Vagina (tissue), 2 donors: ENCODE measurements at regions not wholly inside any gene's neighbourhood (a gene's known extent, or its start where the extent isn't known, plus 50 kb on each side); places are given as distances from the start of the nearest gene placed in this dataset.
"Not testable (repeated sequence)": the region's sequence is repeated elsewhere in the genome, so short reads cannot be mapped to it uniquely, and the experiment has no call there.

Experiments
- DNase-seq, 2 donors: peaks; one replicate each; pipeline ENCODE4 v3.0.0-alpha.2; 2017; ENCODE audit errors: extremely low spot score in 2 of 2
- H3K27ac ChIP-seq: fragments of 200-600 bp; sonication (generic); one replicate; pipeline ENCODE4 v1.5.1; 2019
- H3K27me3 ChIP-seq: fragments of 200-600 bp; sonication (generic); one replicate; pipeline ENCODE4 v1.5.1; 2019
- H3K36me3 ChIP-seq, 2 donors: fragments of 200-600 bp; sonication (generic); one replicate each; pipeline ENCODE4 v1.5.1; 2017 to 2019
- H3K4me1 ChIP-seq: fragments of 200-600 bp; sonication (generic); one replicate; pipeline ENCODE4 v1.5.1; 2019
- H3K4me3 ChIP-seq, 2 donors: fragments of 200-600 bp; sonication (generic); 1 replicate in 1 of 2; 2 replicates in 1 of 2; pipeline ENCODE4 v1.5.1; 2016 to 2019
- H3K9me3 ChIP-seq: fragments of 200-600 bp; sonication (generic); one replicate; pipeline ENCODE4 v1.5.1; 2019
- CTCF ChIP-seq, 3 experiments: fragments of 450-650 bp in 2 of 3; fragments of 200-600 bp in 1 of 3; sonication (generic) in 1 of 3; IDR thresholded peaks; one replicate each; pipeline ENCODE4 v1.5.1; 2017 to 2019; ENCODE audit warnings: antibody characterized with exemption in 3 of 3, mild to moderate bottlenecking in 2 of 3, moderate library complexity in 2 of 3
- POLR2A ChIP-seq, 2 donors: fragments of 450-650 bp; IDR thresholded peaks; one replicate each; pipeline ENCODE4 v1.6.1; 2017; ENCODE audit warnings: antibody characterized with exemption in 2 of 2, mild to moderate bottlenecking in 2 of 2, moderate library complexity in 2 of 2
- POLR2AphosphoS5 ChIP-seq, 2 donors: sonication (generic); formaldehyde crosslinking; IDR thresholded peaks; one replicate each; pipeline ENCODE4 v1.9.0; 2017; ENCODE audit warnings: antibody characterized with exemption in 2 of 2, mild to moderate bottlenecking in 2 of 2, low read depth in 1 of 2; ENCODE audit not compliant: insufficient read depth in 1 of 2
- intact Hi-C: fragments of 100-400 bp; cut with DNase I; formaldehyde crosslinking; loops from one replicate; pipeline ENCODE4 v1.15.1; 2023

GRCh38 chr5:166795756-166796155, 1495.7 kb upstream of the WWC1 start:
- Histone ChIP-seq H3K4me3 (no peak overlapping the region), H3K9me3 (no peaks in the 10 kb centered on the region), H3K36me3 (no peaks in the 10 kb centered on the region), H3K27me3 (no peaks in the 10 kb centered on the region), H3K4me1 (no peaks in the 10 kb centered on the region), H3K27ac (no peak overlapping the region)
- TF ChIP-seq POLR2AphosphoS5 (IDR thresholded peaks at IDR 0.05; ENCODE audit: insufficient read depth in 1 of 2, low read depth in 1 of 2) (no peak), POLR2A (IDR thresholded peaks at IDR 0.05) (no peak), CTCF (IDR thresholded peaks at IDR 0.05) (no peak)
- intact Hi-C loops = no loop called here
- DNase-seq = no peak

- no peaks in the 10 kb centered on the region for H3K36me3 ChIP-seq
- TF ChIP-seq CTCF (IDR thresholded peaks at IDR 0.05) (no peak), POLR2A (IDR thresholded peaks at IDR 0.05) (no peak), POLR2AphosphoS5 (IDR thresholded peaks at IDR 0.05; ENCODE audit: insufficient read depth in 1 of 2, low read depth in 1 of 2) (no peak)
- H3K27ac ChIP-seq = no peak overlapping the region
- H3K4me1 ChIP-seq = no peaks in the 10 kb centered on the region
- no peaks in the 10 kb centered on the region for H3K27me3 ChIP-seq
- DNase-seq = no peak
- no peaks in the 10 kb centered on the region for H3K9me3 ChIP-seq
- no peak overlapping the region for H3K4me3 ChIP-seq
- intact Hi-C loops = no loop called here
Measured at GRCh38 chr5:166803058-166803457, 1488.4 kb upstream of the WWC1 start.

GRCh38 chr5:166804223-166804622, 1487.2 kb upstream of the WWC1 start:
- intact Hi-C loops, H3K9me3 ChIP-seq, DNase-seq: not testable (repeated sequence)

GRCh38 chr5:166804693-166805092, 1486.8 kb upstream of the WWC1 start:
- H3K27me3 ChIP-seq, H3K4me1 ChIP-seq, H3K9me3 ChIP-seq, DNase-seq, H3K36me3 ChIP-seq, H3K27ac ChIP-seq, H3K4me3 ChIP-seq, intact Hi-C loops: not testable (repeated sequence)

More at GRCh38 chr5:166804223-166804622, 1487.2 kb upstream of the WWC1 start:
- H3K4me3 ChIP-seq, H3K27me3 ChIP-seq, H3K4me1 ChIP-seq, H3K27ac ChIP-seq, H3K36me3 ChIP-seq: not testable (repeated sequence)

- intact Hi-C loops, H3K4me1 ChIP-seq, H3K9me3 ChIP-seq, DNase-seq, H3K27ac ChIP-seq, H3K4me3 ChIP-seq, H3K36me3 ChIP-seq, H3K27me3 ChIP-seq: not testable (repeated sequence)
Measured at GRCh38 chr5:166810093-166810658, 1481.3 kb upstream of the WWC1 start.

- no peaks in the 10 kb centered on the region for H3K9me3 ChIP-seq
- H3K27ac ChIP-seq = no peak overlapping the region
- H3K4me3 ChIP-seq = no peak overlapping the region
- no peaks in the 10 kb centered on the region for H3K4me1 ChIP-seq
- no peaks in the 10 kb centered on the region for H3K27me3 ChIP-seq
- intact Hi-C loops = no loop called here
- no peaks in the 10 kb centered on the region for H3K36me3 ChIP-seq
- no peak for TF ChIP-seq POLR2AphosphoS5 (IDR thresholded peaks at IDR 0.05; ENCODE audit: insufficient read depth in 1 of 2, low read depth in 1 of 2)
- TF ChIP-seq POLR2A (IDR thresholded peaks at IDR 0.05) = no peak
- no peak for TF ChIP-seq CTCF (IDR thresholded peaks at IDR 0.05)
- no peak for DNase-seq
Measured at GRCh38 chr5:166810721-166811120, 1480.7 kb upstream of the WWC1 start.

- Histone ChIP-seq H3K36me3 (no peaks in the 10 kb centered on the region), H3K27me3 (no peaks in the 10 kb centered on the region), H3K4me1 (no peaks in the 10 kb centered on the region), H3K4me3 (no peak overlapping the region), H3K9me3 (no peaks in the 10 kb centered on the region), H3K27ac (no peak overlapping the region)
- DNase-seq = no peak
- intact Hi-C loops = no loop called here
- no peak for TF ChIP-seq POLR2A (IDR thresholded peaks at IDR 0.05)
- no peak for TF ChIP-seq CTCF (IDR thresholded peaks at IDR 0.05)
- TF ChIP-seq POLR2AphosphoS5 (IDR thresholded peaks at IDR 0.05; ENCODE audit: insufficient read depth in 1 of 2, low read depth in 1 of 2) = no peak
Measured at GRCh38 chr5:166823360-166823759, 1468.1 kb upstream of the WWC1 start.
